NCI-H128 (cell line): ENCODE measurements at regions not wholly inside any gene's neighbourhood (a gene's known extent, or its start where the extent isn't known, plus 50 kb on each side); places are given as distances from the start of the nearest gene placed in this dataset.
"Not testable (repeated sequence)": the region's sequence is repeated elsewhere in the genome, so short reads cannot be mapped to it uniquely, and the experiment has no call there.

Experiments used
- DNase-seq: peaks from one replicate; lab custom pipeline; 2025; ENCODE audit not compliant: unreplicated experiment; lab: John Stamatoyannopoulos, UW

DNA sequence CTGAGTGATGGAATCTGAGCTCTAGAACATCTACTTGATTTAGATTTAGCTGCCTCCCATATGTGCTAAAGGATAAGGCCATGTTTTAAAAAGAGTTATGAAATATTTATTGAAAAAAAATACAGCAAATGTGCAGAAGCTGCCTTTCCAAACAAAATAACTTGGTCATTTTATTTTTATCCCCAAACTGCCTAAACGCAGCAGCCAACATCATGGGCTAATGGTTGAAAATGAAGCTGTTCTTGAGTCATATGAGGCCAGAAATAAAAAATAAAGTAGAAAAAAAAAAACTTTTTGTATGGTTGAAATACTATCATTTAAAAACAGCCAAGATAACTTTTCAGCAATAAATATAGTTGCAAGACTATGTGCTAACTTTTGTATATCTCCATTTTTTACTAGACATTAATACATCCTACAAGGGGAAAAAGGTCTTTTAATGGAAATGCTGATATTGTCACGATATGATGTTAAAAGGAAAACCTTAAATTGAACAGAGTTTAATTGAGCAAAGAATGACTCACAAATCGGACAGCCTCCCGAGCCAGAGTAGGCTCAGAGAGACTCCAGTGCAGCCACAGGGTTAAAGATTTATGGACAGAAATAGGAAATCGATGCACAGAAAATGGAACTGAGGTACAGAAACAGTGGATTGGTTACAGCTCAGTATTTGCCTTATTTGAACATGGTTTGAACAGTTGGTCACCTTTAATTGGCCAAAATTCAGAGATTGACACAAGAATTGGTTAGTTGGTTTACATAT is 305.8 kb downstream of the MDFIC start:
- DNase-seq, result no peak

- no peak for DNase-seq
Measured at GRCh38 chr7:115226410-115226809, 304.5 kb downstream of the MDFIC start.

GRCh38 chr7:115224922-115225321 is 303.0 kb downstream of the MDFIC start:
- DNase-seq, result no peak

DNA sequence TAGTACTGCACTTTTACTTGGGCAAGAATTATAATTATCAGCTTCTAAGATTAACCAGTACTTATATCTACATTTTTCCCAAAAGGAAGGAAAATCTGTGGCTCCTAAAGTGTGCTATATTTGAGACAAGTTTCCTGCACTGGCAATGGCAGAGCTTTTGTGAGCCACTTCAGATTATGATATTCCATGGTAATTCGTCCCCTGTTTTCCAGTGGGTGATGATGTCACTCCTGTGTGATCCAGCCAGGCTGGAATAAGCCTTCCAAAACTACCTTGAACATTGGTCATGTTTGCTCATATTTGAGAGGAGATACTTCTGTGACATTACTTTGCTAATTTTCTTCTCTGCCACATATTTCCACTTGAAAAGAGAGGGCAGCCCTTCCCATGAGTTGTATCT is 302.1 kb downstream of the MDFIC start:
- DNase-seq, result no peak

GRCh38 chr7:115221456-115221855 is 299.6 kb downstream of the MDFIC start:
- no peak for DNase-seq

GRCh38 chr7:115218076-115218475 is 296.2 kb downstream of the MDFIC start:
- DNase-seq, result no peak

- DNase-seq, result no peak
Measured at GRCh38 chr7:115217373-115217772, 295.5 kb downstream of the MDFIC start.

DNA sequence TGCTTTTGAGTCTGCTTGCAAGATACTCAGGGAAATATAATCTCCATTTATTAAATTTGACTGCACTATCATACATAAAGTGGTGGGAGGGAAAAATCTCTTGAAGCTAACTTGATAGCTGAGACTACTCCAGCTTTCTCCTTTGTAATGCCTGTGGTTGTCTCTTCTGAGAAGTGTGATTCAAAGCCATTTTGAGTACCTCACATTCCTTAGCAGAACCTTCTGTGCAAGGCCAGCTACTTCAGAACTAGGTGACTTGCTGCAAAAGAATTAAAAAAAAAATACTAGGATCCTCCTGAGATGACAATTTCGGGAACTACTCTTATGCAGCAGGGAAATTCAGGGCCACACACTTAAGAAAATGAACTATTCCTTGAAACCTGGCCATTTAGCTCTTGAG is 294.8 kb downstream of the MDFIC start:
- DNase-seq, result no peak

DNA sequence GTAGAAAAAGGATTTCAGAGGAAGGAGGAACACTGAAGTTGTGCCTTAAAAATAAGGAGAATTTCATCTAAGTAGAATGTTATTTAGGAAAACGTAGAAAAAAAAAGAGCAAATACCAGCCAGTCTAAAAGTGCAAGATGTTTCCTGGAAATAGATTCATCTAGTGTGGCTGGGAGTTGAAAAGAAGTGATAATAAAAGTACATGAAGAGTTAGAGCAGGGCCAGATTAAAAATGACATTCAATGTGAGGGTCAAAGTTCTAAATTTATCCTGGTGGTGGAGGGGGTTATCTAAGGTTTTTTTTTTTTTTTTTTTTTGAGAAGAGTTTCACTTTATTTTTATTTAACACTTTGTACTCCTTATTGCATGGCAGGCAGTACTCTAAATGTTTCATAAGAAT is 289.3 kb downstream of the MDFIC start:
- no peak for DNase-seq

DNA sequence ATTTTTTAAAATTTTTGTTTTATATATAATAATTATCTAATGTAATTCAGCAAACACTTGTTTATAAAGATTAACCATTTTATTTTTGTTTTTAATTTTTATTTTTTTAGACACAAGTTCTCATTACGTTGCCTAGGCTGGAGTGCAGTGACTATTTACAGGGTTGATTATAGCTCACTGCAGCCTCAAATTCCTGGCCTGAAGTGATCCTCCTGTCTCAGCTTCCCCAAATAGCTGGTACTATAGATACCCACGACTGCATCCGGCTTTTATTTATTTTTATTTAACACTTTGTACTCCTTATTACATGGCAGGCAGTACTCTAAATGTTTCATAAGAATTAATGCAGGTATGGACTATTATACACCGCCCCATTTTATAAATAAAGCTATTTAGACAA is 288.7 kb downstream of the MDFIC start:
- no peak for DNase-seq

GRCh38 chr7:115208710-115209560 is 287.0 kb downstream of the MDFIC start:
- no peak for DNase-seq

- not testable (repeated sequence) for DNase-seq
Measured at GRCh38 chr7:115206374-115206773, 284.5 kb downstream of the MDFIC start.

- no peak for DNase-seq
Measured at GRCh38 chr7:115198143-115198542, 276.2 kb downstream of the MDFIC start.

GRCh38 chr7:115195208-115195607 is 273.3 kb downstream of the MDFIC start:
- no peak for DNase-seq

DNA sequence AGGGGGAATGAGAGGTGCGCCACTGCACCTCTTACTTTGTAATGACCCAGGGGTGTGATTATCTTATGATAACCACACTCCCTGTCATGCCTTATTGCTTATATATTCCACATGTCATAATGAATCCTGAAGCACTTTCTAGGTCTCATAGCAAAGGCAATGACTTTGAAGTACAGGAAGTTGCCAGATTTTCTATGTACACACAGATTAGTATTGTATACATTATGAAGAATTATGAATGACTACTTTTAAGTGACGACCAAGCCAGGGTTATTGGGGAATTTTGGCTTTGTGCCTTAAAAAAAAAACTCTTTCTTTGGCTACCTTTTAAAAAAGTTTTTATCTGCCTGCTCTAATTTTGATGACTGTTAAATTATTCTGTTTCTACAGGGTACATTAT is 269.6 kb downstream of the MDFIC start:
- no peak for DNase-seq

- DNase-seq, result no peak
Measured at GRCh38 chr7:115183431-115184057, 261.6 kb downstream of the MDFIC start.

GRCh38 chr7:115178835-115179234 is 256.9 kb downstream of the MDFIC start:
- DNase-seq, result no peak

DNA sequence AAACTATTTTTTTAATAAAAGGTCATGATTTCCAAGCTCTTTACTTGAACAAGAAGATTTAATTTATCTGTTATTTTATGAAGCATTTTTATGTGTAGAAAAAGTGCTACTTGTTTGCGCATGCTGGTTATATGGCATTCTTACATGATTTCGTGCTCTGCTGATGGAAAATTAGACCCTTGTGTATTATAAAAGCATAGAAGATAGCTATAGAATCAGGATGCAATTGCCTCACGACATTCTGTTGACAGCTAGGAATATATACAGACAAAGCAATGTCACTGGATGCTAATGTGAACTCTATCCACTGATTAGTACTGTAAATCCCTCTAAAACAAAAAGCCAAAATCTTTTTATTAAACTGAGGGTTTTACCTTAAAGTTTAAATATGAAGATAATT is 255.9 kb downstream of the MDFIC start:
- DNase-seq, result no peak

DNA sequence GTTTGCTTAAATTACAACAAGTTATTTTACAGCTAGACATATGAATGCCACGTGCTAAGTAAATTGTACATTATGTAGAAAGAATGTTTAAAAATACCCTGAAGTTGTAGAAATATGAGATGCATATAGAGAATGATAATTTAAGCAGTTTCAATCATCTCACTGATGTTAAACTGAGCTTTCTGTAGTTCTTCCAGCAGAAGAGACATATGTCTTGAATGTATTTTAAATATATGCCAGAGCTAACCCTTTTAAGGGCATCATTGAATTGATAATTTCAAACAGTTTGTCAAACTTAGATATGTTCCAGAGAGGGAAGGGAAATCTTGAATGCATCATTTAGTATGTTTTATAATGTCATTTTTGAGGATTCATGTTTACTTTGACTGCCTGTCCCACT is 255.2 kb downstream of the MDFIC start:
- no peak for DNase-seq

- not testable (repeated sequence) for DNase-seq
Measured at GRCh38 chr7:115172397-115172796, 250.5 kb downstream of the MDFIC start.

DNA sequence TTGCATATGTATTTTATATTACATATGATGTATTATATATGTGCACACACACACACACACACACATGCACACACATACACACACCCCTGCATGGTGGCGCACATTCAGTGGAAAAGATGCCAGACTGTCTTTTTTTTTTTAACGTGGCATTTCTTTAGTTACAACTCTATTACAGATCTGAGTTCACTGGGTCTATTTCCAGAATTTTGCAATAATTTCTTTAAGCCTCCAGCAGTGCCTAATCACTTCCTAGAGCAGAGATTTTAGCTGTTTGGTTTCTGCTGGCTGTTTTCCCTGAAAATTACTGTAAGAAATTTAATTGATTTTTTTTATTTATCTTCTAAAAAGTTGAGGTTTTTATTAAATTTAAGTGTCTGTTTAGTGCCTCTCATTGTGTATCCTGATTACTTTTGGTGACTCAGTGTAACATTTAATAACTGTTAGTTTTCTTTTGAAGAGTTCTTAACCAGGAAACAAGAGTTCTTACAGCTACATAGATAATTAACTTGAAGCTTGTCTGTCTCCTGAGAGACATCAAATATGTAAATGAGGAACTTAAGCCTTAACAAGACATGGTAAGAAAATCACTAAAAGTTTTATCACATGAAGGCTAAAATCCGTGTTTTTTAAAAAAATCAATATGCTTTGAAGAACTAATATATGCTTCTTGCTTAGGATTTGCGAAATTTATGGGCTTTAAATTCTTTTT is 232.0 kb downstream of the MDFIC start:
- no peak for DNase-seq
